CD4-positive, alpha-beta T cell treated with Interleukin-4 for 1 hour (primary cell): ENCODE measurements at regions not wholly inside any gene's neighbourhood (a gene's known extent, or its start where the extent isn't known, plus 50 kb on each side); places are given as distances from the start of the nearest gene placed in this dataset.

Source experiments
- DNase-seq, 2 donors: peaks; one replicate each; pipeline ENCODE4 v3.0.0-alpha.2; 2020 to 2022

DNA sequence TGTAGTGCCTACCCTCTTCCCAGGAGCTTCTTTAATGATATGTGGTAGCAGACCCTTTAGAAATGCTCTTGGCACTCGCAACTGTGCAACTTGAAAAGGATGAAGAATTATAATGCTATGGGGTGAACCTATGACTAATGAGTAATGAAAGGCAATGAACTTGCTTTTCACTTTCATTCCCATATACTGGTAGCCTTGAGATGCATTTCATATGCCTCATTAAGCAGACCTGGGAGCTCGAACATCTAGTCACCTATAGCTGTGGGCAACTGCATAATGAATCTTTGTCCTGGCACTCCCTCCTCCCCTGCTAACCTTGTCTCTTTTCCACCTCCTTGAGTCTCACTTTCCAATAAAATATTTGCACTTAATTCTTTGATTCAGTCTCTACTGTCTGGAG is 605.9 kb upstream of the DAB2 start:
- DNase-seq = no peak

DNA sequence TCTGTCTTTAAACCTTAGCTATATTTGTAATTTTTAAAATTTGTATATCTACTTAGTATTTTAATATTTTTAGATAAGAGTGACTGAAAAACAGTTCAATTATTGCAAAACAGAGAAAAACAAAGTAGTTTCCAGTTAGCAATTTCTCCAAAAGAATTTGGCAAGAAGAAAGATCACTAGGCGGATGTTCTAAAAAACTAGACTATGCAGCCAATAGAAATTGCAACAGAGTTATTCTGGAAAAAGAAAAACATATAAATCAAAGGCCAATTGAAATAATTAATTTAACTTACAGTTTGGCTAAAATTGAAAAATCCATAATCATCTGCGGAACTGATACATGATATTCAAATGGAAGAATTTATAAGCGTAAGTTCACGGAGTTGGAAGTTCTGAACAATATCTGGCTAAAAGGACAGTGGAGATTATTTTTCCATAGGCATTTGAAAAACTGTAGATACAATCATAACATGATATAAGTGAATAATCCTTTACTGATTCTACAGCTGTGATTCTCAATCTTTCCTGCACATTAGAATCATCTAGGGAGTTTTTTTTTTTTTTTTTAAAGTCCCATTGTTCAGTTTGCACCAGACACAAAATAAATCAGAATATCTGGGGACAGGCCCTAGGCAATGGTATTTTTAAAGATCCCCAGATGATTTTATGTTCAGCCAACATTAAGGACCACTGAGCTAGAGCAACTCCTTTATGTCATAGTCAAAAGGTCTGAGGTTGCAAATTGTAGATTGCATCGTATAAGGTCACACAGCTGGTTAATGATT is 605.1 kb upstream of the DAB2 start:
- no peak for DNase-seq

DNA sequence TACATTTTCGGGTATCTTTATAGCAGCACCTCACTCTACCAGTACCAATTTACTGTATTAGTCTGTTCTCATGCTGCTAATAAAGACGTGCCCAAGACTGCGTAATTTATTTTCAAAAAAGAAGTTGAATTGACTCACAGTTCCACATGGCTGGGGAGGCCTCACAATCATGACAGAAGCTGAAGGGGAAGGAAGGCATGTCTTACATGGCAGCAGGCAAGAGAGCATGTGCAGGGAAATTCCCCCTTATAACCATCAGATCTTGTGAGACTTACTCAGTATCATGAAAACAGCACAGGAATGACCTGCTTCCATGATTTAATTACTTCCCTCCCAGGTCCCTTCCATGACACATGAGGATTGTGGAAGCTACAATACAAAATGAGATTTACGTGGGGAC is 602.6 kb upstream of the DAB2 start:
- no peak for DNase-seq

DNA sequence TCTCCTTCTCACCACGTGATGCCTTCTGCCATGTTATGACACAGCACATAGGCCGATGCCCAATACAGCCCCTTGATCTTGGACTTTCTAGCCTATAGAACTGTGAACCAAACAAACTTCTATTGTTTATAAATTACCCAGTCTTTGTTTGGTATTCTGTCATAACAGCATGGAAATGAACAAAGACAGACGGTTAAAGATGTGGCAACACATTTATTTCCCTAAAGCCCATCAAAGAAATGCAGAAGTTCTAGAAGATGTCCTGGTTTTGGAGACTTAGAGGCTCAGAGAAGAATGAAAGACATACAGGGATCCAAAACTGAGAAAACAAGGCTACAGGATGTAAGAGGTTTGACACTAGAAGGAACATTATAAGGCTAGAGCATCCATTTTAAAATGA is 600.8 kb upstream of the DAB2 start:
- DNase-seq = no peak

DNA sequence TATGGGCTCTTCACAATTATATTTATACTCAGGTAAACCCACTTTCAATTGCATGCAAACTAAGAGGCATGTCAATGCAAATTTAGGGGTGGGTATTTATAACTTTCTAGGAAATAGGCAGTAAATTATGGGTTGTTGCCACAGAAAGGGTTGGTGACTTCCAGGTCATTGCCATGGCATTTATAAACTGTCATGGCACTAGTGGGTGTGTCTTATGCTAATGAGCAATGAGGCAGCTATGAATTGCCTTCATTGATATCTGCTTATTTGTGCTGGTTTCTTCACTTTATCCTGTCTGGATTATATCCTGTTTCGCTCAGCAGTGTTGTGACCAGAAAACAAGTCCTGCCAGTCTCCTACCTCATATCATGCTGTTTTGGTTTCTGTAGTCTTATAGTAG is 597.3 kb upstream of the DAB2 start:
- DNase-seq = no peak

DNA sequence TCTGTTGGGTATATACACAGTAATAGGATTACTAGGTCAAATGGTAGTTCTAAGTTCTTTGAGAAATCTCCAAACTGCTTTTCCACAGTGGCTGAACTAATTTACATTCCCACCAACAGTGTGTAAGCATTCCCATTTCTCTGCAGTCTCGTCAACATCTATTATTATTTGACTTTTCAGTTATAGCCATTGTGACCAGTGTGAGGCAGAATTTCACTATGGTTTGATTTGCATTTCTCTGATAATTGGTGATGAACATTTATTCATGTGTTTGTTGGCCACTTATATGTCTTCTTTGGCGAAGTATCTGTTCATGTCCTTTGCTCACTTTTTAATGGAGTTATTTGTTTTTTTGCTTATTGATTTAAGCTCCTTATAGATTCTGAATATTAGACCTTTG is 596.2 kb upstream of the DAB2 start:
- peak in 1 of 2 donors; percentile 28 for DNase-seq

DNA sequence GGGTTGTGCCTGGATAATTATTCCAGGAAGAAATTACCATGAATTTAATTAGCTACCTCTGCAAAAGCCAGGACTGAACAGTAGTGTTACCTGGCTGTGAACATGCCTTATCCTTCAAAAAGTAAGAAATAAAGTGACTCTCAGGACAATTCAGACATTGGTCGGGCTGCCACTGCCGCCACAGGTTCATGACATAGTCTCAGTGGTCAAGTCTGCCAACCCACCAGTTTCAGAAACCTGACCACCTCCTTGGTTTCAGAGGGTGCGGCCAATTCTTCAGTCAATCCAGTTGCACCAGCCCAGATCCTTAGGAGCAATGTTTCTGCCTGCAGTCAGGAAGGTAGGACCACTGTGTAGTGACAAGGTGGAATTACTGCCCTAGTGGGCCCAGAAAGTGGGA is 593.1 kb upstream of the DAB2 start:
- no peak for DNase-seq

DNA sequence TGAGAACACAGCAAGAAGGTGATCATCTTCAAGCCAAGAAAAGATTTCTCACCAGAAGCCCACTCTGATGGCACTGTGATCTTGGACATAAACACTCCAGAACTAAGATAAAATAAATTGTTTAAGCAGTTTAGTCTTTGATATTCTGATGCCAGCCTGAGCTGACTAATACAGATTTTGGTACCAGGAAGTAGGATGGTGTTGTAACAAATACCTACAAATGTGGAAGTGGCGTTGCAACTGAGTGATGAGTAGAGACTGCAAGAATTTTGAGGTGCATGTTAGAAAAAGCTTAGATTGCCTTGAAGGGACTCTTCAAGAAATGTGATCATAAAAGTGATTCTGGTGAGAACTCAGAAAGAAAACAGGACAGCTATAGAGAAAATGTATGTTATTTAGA is 592.4 kb upstream of the DAB2 start:
- no peak for DNase-seq

- DNase-seq = no peak
Observed at GRCh38 chr5:40010436-40010835, 585.7 kb upstream of the DAB2 start.

- no peak for DNase-seq
Observed at GRCh38 chr5:40006260-40006659, 581.5 kb upstream of the DAB2 start.

DNA sequence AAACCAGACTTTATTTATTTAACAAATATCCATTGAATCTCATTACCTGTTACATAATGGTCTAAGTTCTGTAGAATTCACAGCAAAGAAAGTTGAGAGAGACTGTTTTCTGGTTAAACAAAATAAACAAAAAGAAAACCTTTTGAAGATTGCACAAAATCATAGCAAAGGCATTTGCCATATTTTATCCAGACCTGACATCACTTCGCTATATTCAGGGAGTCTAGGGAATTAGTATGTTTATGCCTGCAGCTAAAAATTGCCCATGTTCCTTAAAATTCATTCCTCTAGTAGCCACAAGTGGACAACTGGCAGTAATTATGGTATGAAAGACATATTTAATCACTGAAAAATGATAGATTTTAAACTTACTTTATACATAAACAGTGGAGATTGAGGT is 577.0 kb upstream of the DAB2 start:
- no peak for DNase-seq

DNA sequence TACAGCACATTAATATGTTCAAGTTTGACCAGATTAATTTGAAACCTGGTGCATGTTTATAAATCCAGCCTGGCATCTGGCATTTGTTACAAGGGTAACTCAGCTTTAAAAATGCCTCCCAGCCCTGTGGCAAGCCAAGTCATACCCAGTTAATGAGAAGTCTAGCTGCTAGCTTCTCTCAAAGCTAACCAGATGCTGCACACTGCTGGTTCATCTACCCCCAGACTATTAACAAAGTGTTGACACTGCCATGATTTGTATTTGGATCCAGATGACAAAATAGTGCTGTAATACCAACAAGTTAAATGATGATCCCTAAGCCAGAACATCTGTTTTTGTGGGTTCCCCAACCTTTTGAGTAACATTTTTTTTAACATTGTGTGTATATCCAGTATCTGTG is 573.7 kb upstream of the DAB2 start:
- no peak for DNase-seq

GRCh38 chr5:39995990-39996389 is 571.2 kb upstream of the DAB2 start:
- no peak for DNase-seq

GRCh38 chr5:39992617-39993202 is 567.9 kb upstream of the DAB2 start:
- DNase-seq = no peak

- no peak for DNase-seq
Observed at GRCh38 chr5:39986614-39987013, 561.8 kb upstream of the DAB2 start.

DNA sequence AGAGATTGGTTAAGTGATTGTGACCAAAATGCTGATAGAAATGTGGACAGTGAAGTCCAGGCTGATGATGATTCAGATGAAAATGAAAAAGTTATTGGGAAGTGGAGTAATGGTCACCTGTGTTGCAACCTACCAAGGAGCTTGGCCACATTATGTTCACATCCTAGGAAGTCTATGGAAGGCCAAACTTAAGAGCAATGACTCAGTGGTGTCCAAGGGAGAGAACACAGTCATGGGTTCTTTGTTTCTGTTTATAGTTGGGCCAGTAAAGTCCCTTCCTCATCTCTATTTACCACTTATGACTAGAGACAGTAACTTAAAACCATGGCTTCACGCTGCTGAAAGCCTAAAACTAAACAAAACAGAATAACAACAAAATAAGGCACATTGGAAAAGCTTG is 555.3 kb upstream of the DAB2 start:
- DNase-seq = no peak

DNA sequence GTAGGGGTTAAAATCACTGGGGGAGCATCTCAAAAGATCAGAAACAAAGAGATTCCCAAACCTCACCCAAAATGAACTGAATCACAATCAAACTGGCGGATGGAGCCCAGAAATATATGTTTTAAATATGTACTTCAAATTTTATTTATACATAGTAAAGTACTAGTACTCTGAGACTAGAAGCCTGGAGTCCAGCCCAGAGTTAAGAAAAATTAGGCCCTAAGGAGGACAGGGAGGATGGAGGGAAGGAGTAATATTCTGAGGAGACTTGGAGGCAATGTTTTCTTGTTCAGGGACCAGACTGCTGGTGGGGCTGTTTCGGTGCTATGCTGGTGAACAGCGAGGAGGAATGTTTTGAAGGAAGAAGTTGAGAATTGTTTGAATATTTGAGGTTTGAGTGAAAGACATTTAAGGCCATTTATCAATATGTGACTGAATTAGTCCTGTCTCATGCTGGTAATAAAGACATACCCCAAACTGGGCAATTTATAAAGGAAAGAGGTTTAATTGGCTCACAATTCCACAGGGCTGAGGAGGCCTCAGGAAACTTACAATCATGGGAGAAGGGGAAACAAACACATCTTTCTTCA is 552.4 kb upstream of the DAB2 start:
- DNase-seq = no peak

GRCh38 chr5:39970117-39970798 is 545.5 kb upstream of the DAB2 start:
- no peak for DNase-seq

GRCh38 chr5:39968381-39968780 is 543.6 kb upstream of the DAB2 start:
- no peak for DNase-seq

DNA sequence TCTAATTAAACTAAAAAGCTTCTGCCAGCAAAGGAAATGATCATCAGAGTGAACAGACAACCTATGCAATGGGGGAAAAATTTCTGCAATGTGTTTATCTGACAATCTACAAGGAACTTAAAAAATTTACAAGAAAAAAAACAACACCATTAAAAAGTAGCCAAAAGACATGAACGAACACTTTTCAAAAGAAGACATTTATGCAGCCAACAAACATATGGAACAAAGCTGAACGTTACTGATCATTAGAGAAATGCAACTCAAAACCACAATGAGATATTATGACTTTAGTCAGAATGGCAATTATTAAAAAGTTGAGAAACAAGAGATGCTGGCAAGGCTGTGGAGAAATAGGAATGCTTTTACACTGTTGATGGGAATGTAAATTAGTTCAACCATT is 530.4 kb upstream of the DAB2 start:
- DNase-seq = no peak

GRCh38 chr5:39951070-39951469 is 526.3 kb upstream of the DAB2 start:
- no peak for DNase-seq

DNA sequence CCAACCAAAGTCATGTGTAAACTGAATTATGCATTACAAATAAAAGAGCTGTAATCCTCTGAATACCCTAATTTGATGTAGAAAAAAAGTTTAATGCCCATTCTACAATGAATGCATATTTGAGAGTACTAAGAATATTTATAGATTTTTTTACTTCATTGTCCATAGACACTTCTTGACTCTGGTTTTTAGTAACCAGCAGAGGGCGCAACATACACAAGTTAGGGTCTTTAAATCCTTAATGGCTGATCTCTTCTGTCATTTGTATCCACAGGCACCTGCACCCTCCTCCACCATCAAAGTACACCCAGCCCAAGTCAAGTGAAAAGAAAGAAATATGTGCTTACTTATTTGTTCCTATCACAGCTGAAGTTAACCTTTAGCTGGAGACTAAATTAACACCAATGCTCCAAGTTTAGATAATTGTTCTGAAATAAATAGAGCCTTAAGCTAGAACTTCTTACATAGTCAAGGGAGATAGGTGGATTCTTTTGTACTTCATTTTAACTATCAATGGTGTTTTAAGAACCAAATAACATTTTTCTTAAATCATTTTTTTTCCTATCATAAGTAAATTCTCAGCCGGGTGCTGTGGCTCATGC is 524.2 kb upstream of the DAB2 start:
- DNase-seq = peak; percentile 57 to 77

DNA sequence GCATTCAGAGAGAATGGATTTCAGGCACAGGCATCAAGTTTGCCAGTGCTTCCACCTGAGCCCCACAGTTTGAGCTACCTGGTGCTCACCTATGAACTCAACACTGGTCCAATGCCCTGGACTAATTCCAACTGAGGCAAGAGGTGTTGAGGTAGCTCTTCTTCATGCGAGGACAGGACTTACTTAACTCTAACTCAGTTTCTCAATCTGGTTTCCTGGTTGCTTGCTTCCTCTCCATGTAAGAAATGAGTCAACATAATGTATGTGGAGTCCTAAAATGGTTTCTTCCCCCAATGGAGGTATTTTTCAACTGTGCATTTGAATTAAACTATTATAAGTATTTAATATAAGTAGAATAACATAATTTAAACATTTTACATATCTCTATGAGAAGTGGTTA is 523.6 kb upstream of the DAB2 start:
- no peak for DNase-seq

DNA sequence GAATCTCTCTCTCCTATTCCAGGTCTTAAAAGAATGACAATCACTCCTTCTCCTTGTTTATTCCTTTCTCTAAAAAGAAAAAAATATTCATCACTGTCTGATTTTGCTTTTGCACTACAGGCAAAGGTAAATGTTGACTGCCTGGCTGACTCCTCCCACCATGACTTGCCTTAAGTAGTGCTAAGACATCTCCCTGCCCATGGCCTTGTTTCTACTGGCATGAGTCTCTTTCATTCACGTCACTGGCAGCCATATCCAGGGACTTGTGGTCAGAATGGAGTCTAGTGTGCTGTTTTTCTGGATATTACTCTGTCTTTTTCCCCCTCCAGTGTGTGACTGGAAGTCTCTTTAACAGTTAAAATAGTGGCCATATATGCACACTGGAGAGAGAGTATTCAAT is 522.9 kb upstream of the DAB2 start:
- no peak for DNase-seq
